ENCODE measurements at regions not wholly inside any gene's neighbourhood (a gene's known extent, or its start where the extent isn't known, plus 50 kb on each side); places are given as distances from the start of the nearest gene placed in this dataset.

- no peak for DNase-seq
Measured at GRCh38 chr7:79615871-79616640, 162.6 kb upstream of the MAGI2 start.

DNA sequence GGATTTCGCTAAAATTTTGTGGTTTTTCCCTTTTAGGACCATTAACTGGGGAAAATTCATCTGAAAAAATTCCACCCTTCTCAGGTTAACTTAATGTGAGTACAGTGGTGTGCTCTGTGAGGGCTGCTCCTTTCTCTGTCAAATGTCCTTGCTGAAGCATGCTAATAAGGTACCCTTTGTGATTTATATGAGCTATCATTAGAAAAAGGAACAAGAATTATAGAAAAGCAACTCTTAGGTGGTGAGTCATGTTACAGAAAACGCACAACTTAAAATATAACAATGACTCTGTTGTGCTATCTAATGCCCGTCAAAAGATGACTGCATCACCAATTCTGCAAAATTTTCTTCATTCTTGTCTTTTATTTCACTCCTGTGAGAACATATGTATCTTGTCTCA lies 162.0 kb upstream of the MAGI2 start:
- no peak for DNase-seq

DNA sequence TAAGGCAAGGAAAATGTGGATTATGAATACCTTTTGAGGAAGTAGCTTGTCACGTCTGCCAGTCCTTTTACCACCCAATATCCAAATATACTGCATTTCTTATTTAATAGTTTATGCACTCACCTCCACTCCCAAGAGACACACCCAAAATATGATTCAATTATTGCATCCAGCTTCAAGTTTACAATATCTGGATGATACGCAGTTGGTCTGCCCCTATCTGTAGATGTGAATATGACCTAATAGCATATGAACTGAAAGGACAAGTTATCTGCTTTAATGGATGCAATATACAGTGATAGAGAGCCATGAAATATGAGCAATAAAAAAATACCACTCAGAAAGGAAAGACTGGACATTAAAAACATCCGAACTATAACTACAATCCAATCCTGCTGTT lies 159.4 kb upstream of the MAGI2 start:
- no peak for DNase-seq

DNA sequence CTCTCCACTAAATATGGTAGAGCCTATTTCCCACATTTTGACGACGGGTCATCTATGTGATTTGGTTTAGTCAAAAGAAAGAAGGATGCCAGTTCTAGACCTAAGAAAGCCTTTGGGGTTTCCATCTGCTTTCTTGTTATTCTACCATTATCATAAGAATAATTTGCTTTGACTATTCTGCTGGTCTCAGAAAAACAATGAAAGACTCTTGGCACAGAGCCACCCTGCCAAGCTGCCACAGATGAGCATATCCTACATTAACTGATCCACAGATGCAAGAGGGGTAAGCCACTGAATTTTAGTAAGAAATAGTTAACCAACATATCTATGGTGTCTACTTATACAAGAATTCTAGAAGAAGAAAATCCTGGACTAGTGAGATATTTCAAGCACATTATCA lies 158.6 kb upstream of the MAGI2 start:
- no peak for DNase-seq

DNA sequence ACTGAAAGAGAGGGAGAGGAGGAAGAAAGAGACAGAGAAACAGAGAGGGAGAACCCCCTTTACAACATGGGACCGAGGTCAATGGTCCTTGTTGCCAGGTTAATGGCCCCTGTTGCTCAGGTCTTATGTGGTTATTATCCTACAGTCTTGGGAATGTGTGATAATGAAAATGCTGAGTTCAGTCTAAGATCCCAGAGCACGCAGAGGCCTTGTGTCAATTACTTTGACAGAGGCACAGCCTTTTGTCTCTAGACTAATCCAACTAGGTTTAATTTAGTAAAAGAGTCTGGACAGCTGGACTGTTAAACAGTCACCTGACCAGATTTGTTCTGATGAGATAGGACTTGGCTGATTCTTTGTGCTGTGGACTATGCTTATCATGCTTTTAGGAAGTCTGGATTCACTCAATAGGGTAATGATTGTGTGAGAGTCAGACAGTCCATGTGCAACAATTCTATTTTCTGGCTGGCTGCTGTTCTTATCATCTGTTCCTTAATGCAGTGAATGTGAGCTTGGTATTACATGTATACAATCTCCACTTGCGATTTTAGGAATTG lies 157.4 kb upstream of the MAGI2 start:
- no peak for DNase-seq

GRCh38 chr7:79610313-79610712 lies 156.8 kb upstream of the MAGI2 start:
- no peak for DNase-seq

GRCh38 chr7:79608005-79608404 lies 154.5 kb upstream of the MAGI2 start:
- DNase-seq, result no peak

DNA sequence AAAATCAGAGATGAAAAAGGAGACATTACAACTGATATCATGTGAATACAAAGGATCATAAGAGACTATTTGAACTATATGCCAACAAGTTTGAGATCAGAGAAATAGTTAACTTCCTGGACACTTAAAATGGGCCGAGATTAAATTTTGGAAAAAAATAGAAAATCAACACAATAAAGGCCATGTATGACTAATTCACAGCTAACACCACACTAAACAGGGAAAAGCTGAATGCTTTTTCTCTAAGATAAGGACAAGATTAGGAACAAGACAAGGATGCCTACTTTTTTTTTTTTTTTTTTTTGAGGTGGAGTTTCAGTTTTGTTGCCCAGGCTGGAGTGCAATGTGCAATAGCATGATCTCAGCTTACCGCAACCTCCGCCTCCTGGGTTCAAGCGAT lies 151.4 kb upstream of the MAGI2 start:
- DNase-seq, result no peak

- no peak for DNase-seq
Measured at GRCh38 chr7:79598351-79598750, 144.9 kb upstream of the MAGI2 start.

DNA sequence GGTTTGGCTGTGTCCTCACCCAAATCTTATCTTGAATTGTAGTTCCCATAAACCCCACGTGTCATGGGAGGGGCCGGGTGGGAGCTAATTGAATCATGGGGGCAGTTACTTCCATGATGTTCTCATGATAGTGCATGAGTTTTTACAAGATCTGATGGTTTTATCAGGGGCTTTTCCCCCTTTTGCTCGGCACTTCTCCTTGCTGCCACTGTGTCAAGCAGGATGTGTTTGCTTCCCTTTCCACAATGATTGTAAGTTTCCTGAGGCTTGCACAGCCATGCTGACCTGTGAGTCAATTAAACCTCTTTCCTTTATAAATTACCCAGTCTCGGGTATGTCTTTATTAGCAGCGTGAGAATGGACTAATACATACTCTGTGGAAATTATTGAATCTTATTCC lies 141.2 kb upstream of the MAGI2 start:
- DNase-seq, result peak; percentile 1

GRCh38 chr7:79593866-79594301 lies 140.4 kb upstream of the MAGI2 start:
- no peak for DNase-seq

GRCh38 chr7:79590916-79591623 lies 137.6 kb upstream of the MAGI2 start:
- DNase-seq, result no peak

DNA sequence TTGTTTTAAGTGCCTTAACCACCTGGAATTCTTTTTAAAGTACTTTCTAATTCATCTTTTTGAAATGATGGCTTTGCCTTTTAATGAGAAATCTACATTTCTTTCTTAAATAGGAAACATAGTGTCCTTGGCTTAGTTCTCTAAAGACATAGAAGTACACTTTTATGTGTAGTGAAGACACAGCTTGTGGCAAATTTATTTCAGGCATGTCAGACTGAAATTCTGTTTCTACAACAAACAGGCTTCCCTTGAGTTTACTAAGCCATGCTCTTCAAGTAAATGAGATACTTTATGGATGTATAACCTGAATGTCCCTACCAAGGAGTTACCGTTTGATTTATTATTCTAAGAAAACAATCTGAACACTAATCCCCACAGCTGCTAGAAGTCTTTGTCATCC lies 136.9 kb upstream of the MAGI2 start:
- DNase-seq, result no peak

- no peak for DNase-seq
Measured at GRCh38 chr7:79570903-79571302, 117.4 kb upstream of the MAGI2 start.

DNA sequence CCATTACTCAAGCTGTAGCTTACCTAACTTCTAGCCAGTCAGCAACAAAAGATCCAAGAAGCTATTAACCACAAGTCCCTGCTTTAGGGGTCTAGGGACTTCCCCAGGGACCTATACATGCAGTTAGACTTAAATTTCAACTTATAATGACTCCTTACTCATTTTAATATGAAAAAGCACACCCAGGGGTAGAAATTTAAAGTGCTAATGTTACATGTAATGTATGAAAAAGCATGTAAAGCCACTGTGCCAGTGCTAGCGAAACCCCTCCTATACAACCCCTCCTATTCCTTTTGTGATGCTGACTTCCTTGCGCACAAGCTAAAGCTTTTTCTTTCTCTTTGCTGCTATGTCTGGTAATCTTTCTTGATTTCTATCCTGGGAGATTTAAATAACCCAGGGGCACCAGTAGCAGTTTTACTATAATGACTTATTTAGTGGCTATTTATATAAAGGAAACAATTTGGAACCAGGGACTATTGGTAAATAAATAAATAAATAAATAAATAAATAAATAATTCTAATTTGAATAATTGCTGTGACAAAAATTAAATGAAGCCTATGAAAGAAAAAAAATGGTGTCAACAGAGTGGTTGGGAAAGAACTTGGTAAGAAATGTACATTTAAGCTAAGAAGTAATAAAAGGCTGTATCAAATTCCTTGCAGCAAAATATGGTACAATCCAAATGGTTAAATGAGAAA lies 110.5 kb upstream of the MAGI2 start:
- DNase-seq, result no peak

DNA sequence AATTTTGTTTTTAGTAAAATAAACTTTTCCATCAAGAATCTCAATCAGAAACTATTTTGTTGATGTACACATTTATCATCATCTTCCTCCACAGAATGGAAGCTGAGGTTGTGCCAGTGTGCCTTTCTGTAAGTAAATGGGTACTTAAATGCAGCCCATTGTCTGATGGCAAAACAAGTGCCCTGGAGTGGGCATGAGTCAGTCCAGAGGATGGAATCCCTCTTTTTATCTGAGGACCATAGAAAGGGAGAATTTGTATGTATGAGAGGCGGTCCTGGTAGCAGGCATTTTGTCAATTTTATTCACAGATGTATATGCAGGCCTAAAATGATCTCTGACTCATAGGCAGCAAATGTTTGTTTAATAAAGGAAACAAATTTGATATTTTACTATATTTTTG lies 102.1 kb upstream of the MAGI2 start:
- DNase-seq, result no peak

DNA sequence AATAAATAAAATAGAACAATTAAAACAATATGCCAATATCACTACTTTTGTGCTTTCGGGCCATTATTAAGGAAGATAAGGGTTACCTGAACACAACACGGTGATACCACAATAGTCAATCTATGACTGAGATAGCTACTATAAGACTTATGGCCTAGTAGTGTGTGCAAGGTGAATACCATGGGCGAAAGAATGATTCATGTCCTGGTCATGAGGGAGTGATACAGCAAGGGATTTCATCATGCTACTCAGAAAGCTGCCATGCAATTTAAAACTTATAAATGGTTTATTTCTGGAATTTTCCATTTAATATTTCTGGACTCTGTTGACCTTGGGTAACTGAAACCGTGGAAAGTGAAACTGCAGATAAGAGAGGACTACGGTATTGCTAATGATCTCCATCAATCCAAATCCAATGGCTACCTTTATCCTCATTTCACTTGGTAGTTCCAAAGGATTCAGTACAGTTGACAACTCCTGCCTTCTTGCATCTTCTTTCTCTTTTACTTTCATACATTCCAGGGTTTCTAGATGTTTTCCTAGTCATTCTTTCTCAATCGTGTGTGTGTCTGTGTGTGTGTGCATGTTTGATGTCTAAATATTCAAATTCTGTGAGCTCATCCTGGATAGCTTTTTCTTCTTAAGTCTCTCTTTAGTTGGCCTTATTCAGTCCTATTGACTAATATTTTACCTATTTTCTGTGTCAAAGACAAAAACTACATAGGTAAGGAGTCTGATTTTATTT lies 100.5 kb upstream of the MAGI2 start:
- DNase-seq, result no peak

GRCh38 chr7:79552463-79552862 lies 99.0 kb upstream of the MAGI2 start:
- no peak for DNase-seq

DNA sequence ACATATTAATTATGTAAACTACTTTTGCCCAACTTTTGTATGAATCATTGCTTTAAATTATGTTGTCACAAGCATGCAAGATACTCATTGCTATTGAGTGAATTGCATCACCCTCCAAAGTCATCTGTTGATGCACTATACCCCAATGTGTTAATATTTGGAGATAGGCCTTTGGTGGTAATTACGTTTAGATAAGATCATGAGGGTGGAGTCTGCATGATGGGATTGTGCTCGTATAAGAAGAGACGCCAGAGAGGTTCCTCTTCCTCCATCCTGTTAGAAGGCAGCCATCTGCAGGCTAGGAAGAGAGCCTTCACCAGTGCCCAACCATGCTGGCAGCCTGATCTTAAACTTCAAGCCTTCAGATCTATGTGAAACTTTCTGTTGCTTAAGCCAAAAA lies 95.3 kb upstream of the MAGI2 start:
- DNase-seq, result peak; percentile 18

DNA sequence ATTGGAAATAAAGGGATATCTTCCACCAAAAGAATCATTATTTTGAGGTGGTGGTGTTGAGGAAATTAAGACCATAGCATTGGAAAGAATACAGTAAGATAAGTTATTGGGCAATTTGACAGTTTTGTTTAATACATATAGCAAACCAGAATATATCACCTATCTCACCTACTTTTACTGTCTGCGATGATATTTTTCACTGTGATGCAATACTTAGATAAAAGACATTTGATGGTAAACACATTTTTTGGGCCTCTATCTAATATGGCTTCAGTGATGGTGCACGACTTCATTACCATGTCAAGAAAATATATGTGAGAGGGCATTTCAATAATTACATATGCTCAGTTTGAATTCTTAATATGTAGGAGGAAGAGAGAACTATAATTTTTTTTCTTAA lies 93.7 kb upstream of the MAGI2 start:
- no peak for DNase-seq

DNA sequence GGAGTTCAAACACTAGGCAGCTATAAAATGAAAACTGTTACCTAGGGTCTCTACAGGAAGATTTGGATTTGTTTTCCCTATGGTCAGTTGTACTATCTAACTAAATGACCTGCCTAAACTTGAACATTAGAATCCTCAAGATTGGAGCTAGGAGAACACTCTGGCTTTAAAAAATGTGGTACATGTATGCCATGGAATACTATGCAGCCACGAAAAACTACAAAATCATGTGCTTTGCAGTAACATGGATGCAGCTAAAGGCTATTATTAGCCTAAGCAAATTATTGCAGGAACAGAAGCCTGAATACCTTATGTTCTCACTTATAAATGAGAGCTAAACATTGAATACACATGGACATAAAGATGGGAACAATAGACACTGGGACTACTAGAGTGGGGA lies 87.1 kb upstream of the MAGI2 start:
- DNase-seq, result no peak

DNA sequence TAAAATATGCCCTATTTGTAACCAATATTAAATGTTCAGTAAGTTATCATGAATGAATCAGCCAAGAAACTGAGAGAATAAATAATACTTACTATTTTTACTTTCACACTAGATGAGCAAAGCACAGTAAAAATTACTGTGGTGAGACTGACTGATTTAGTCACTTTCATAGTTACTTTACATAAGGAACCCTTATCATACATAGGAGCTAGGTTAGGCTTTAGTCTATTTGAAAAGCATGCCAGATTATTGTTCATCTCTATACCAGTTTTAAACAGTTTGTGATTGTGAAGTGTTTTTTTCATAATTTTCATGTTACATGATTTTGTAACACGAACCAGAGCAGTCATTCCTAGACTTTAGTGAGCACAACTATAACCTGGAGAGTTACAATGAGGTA lies 80.7 kb upstream of the MAGI2 start:
- DNase-seq, result no peak

Measured in hematopoietic multipotent progenitor cell treated with erythropoietin and hydrocortisone succinate and interleukin-3 and kit ligand, for 6 days (in vitro differentiated cells).